ENCODE measurements at regions not wholly inside any gene's neighbourhood (a gene's known extent, or its start where the extent isn't known, plus 50 kb on each side); places are given as distances from the start of the nearest gene placed in this dataset.

GRCh38 chr15:85986116-85986515, 93.6 kb upstream of the AGBL1 start:
- TF ChIP-seq SUZ12 (IDR thresholded peaks at IDR 0.05; ENCODE audit: extremely low read depth, insufficient read depth, insufficient read length), result no peak
- TF ChIP-seq ZNF274 (IDR thresholded peaks at IDR 0.05; ENCODE audit: low read depth, low read length), result no peak
